ENCODE measurements at regions not wholly inside any gene's neighbourhood (a gene's known extent, or its start where the extent isn't known, plus 50 kb on each side); places are given as distances from the start of the nearest gene placed in this dataset.

DNA sequence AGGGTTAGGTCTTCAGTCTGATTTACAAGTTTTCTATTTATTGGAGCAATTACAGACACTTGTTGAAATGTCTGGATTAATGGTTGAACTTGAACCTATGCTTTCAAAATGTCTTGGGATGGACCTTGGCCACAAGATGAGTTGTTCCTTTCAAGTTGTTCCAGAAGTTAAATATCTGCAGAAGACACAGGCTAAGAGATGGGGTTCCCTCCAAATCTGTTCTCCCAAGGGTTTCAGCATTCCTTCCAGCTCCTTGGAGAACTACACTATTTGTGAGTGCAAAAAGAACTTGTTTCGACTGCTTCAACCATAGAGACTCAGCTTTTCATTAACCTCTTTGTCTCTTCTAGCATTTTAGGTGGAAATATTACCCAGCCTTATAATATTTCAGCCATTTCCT lies 189.0 kb upstream of the BLID start:
- no peak for TF ChIP-seq JUND (IDR thresholded peaks at IDR 0.05; ENCODE audit: low read depth)
- in situ Hi-C loops (cut with HindIII; ENCODE audit: low pct_unique_long_range_greater_than_20kb, low sequenced_read_pairs) = no loop called here
- DNase-seq (ENCODE audit: low read depth in 1 of 2, low spot score in 1 of 2) = no peak

DNA sequence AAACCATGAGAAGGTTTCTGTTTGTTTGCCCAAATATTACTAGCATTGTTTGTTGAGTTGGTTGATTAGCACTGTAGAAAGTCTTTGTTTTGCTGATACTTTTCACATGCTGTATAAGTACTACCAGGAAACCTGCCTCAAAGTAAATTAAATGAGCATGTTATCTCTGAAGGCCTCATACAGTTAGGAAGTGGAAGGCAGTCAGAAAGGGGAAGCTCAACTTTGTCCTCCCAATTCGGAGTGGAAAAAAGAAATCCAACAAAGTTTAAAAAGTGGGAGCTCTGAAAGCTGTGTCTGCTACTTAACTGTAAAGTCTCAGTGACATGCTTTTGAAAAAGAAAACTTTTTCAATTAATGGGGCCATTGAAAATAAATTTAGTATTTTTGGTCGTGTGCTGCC lies 188.3 kb upstream of the BLID start:
- DNase-seq (ENCODE audit: low read depth in 1 of 2, low spot score in 1 of 2) = no peak
- in situ Hi-C loops (cut with HindIII; ENCODE audit: low pct_unique_long_range_greater_than_20kb, low sequenced_read_pairs) = no loop called here
- TF ChIP-seq JUND (IDR thresholded peaks at IDR 0.05; ENCODE audit: low read depth) = no peak

DNA sequence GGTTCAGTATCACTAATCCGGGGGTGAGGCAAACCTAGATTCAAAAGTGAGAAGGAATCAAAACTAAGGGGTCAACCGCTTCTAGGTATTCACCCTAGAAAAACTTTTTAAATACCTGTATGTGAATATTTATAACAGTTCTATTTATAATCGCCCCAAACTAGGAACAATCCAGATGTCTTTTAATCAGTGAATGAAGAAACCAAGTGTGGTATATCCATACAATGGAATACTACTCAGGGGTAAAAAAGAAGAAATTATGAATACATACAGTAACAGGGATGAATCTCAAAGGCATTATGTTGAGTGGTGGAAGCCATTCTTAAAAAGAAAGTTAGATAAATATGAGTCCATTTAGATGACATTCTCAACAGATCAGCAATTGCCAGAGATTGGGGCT lies 178.0 kb upstream of the BLID start:
- TF ChIP-seq JUND (IDR thresholded peaks at IDR 0.05; ENCODE audit: low read depth) = no peak
- DNase-seq (ENCODE audit: low read depth in 1 of 2, low spot score in 1 of 2) = no peak
- in situ Hi-C loops (cut with HindIII; ENCODE audit: low pct_unique_long_range_greater_than_20kb, low sequenced_read_pairs) = no loop called here

DNA sequence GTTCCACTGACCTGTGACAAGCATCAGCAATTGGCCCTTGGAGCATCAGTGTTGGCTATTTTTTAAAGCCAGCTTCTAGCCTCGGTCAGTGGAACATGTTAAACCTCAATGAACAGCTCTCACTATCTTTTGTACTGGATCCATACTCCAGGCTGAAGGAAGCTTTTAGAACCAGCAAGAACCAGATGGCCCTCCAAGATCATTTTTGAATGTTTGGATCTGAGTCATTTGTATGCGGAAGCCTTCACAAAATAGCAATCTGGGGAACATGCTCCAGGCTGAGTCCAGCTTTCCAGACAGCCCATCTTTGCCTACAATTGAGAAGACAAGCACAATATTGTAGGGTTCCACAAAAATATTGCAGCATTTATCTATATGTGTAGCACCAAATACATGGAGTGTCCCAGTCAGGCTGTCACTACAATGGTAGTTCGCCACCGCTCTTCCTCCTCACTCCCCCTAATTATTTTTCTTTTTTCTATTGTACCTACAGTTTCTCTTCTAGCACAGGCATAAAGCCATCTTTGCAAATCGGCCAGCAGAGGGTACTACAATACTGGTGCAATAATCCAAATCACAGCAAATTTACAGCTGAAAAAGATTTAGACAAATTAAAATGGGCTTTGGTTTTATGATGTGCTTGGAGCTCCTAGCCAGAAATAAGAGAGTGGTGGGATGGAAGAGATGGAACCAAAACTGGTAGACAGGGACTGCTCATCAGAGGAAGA lies 177.4 kb upstream of the BLID start:
- TF ChIP-seq JUND (IDR thresholded peaks at IDR 0.05; ENCODE audit: low read depth) = no peak
- in situ Hi-C loops (cut with HindIII; ENCODE audit: low pct_unique_long_range_greater_than_20kb, low sequenced_read_pairs) = no loop called here
- DNase-seq (ENCODE audit: low read depth in 1 of 2, low spot score in 1 of 2) = no peak

DNA sequence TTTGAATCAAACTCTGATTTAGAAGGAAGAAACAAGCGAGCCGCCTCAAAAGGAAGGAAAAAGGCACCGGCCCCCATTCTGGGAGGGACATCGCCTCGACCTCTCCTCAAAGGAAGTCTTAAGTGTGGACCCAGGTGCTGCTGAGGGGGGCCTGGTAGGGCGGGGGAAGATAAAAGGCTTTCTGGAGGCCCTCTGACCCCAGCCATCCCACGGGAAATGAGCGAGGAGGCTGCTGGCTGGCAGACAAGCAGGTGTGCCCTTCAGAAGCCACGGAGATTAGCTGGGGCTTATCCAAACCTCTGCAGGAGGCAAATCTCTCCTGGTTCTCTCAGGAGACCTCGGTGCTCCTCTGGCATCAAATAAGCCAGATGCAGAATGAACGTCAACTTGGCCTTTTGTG lies 171.4 kb upstream of the BLID start:
- no peak for DNase-seq (ENCODE audit: low read depth in 1 of 2, low spot score in 1 of 2)
- in situ Hi-C loops (cut with HindIII; ENCODE audit: low pct_unique_long_range_greater_than_20kb, low sequenced_read_pairs) = no loop called here
- TF ChIP-seq JUND (IDR thresholded peaks at IDR 0.05; ENCODE audit: low read depth) = no peak

DNA sequence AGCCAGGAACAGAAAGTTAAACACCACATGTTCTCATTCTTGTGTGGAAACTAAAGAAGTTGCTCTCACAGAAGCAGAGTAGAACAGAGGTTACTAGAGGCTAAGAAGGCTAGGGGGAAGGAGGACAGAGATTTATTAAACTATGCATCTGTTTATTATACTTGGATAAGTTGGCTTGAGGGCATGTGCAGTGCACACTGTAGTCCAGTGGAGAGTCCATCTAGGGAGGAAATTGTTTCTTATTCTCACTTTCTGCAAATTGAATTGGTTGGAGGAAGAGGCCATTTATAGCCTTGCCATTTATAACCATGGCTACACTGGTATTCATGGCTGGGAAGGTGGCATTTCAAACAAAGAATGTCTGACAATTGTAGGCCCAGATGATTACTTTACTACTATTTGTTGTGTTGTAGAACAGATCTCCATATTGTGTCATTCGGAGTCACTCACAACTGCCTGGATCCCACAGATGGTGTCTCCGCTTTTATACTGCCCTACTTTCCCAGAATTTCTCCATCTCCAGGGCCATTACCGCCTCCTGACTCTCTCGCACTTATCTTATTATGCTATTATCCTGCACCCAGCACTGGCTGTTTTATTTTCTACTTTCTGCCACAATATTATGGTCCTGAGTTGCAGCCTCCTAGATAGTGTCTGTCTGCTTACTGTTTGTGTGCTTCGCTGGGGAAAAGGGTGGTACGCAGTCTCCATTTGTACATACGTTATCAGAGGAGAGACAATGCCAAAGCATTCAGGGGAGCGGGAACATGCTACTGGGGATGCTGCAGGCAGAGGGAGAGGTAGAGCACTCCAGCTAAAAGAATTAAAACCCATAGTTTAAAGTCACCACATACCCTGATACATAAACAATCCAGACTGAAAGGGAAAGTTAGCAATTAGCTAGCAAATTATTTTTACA lies 169.3 kb upstream of the BLID start:
- in situ Hi-C loops (cut with HindIII; ENCODE audit: low pct_unique_long_range_greater_than_20kb, low sequenced_read_pairs) = no loop called here
- no peak for TF ChIP-seq JUND (IDR thresholded peaks at IDR 0.05; ENCODE audit: low read depth)
- no peak for DNase-seq (ENCODE audit: low read depth in 1 of 2, low spot score in 1 of 2)

DNA sequence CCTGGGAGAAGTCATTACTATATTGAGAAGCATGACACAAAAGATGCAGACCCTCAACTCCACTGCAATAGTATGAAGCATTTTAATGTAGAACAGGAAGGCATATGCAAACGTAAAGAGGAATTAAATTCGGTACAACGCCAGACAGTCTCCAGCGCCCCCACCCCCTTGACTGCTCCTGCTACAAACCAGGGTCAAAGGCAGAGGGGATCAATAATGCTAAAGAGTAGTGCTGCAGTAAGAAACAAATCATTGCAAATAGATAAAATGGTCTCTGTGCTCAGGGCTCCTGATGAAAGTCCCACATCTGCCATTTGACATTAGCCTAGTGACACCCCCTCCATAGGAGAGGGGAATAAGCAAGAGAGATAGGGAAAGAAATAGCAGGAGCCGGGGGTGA lies 164.9 kb upstream of the BLID start:
- no peak for DNase-seq (ENCODE audit: low read depth in 1 of 2, low spot score in 1 of 2)
- in situ Hi-C loops (cut with HindIII; ENCODE audit: low pct_unique_long_range_greater_than_20kb, low sequenced_read_pairs) = no loop called here
- TF ChIP-seq JUND (IDR thresholded peaks at IDR 0.05; ENCODE audit: low read depth) = no peak

DNA sequence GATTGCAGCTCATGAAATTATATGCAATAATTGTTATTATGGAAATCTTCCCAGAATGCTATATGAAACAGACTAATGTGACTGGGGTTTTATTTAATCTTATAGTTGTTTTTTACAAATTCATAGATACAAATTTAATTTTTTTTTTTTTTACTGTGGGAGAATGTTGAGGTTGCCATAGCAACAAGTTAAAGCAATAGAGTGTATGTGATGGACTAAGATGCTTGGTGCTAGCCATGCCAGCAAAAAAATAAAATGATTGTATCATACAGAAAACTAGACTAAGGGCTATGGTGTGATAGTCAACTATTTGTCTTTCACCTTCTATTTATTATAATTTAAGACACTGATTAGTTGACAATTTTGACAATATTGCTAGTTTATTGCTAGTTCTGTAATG lies 163.2 kb upstream of the BLID start:
- DNase-seq (ENCODE audit: low read depth in 1 of 2, low spot score in 1 of 2) = no peak
- in situ Hi-C loops (cut with HindIII; ENCODE audit: low pct_unique_long_range_greater_than_20kb, low sequenced_read_pairs) = no loop called here
- TF ChIP-seq JUND (IDR thresholded peaks at IDR 0.05; ENCODE audit: low read depth) = no peak

DNA sequence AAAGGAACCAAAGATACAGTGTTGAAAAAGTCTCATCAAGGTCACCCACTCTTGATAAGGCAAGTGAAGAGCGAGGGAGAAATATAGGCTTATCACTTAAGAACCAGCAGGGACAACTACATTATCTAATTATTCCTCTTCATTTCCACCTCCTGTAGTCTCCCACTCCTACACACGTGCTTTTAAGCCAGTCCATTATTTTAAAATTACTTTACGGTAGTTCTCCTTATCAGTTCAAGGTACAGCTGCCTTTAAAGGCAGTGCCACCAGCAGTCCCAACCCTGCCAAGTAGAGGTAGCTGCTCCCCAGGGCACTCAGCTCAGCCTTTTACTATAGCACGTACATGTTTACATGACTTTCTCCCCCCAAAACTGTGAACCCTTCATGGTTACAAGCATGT lies 161.5 kb upstream of the BLID start:
- DNase-seq (ENCODE audit: low read depth in 1 of 2, low spot score in 1 of 2) = no peak
- no peak for TF ChIP-seq JUND (IDR thresholded peaks at IDR 0.05; ENCODE audit: low read depth)
- in situ Hi-C loops (cut with HindIII; ENCODE audit: low pct_unique_long_range_greater_than_20kb, low sequenced_read_pairs) = no loop called here

DNA sequence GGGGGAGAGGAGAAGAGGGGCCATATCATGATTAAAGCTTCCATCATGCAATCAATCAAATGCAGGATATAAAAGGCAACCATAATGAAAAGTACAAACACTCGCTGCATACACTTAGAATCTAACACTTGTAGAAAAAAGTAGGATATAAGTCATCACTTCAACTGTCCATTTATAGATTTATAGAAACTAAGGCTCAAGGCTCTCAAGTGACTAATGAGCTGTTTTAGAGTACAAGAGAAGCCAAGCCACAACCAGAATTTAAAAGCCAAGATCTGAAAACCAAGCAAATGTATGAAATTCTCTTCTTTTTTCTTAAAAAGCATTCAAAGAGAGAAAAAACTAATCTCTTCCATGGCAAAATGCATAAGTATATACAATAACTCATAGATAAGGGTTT lies 160.2 kb upstream of the BLID start:
- no peak for DNase-seq (ENCODE audit: low read depth in 1 of 2, low spot score in 1 of 2)
- TF ChIP-seq JUND (IDR thresholded peaks at IDR 0.05; ENCODE audit: low read depth) = no peak
- in situ Hi-C loops (cut with HindIII; ENCODE audit: low pct_unique_long_range_greater_than_20kb, low sequenced_read_pairs) = no loop called here

DNA sequence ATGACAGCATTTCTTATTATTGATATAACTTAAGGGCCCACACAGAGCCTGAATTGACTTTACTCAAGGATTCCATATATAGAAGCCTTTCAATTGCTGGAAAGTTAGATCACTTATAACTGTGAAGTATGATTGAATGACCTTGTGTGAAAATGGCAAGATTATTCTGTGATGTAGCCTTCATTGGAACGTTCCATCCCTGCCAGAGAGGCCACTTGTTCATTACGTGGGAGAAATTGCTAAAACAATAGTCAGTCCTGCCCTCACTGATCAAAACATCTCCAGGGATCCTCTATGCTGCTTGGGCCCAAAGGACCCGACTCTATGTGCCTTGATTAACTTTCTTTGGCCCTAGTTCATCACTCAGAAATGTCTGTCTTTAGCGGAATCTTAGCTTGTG lies 159.5 kb upstream of the BLID start:
- TF ChIP-seq JUND (IDR thresholded peaks at IDR 0.05; ENCODE audit: low read depth) = no peak
- in situ Hi-C loops (cut with HindIII; ENCODE audit: low pct_unique_long_range_greater_than_20kb, low sequenced_read_pairs) = no loop called here
- DNase-seq (ENCODE audit: low read depth in 1 of 2, low spot score in 1 of 2) = no peak

DNA sequence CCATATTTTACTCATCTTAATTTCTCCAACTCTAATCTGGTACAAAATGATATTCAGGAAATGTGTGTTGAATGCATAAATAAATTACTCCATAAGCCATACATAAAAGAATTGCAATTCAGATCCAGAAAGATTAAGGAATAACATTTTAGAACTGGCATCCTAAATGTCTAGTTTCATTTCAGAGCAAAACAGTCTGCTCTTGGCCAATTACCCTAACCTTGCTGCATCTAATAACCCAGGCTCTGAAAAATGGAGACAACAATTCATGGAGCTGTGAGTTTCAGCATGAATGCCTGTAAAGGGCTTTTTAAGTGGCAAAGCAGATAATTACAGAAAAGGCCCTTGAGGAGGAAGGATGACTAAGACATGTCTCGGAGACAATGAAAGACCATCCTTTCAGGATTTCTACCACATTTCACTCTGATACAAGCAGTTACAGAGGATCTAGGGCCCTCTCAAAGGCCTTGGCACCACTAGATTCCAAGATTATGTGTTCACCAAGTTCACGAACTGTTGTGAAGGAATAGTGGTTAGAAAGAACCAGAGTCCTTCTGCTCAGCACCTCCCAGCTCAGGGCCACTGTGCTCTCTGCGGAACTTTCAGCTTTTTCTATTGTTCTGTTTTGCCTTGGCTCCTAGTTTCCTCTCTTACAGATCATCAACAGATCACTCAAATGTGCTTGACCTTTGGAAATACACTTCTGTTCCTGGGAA lies 157.6 kb upstream of the BLID start:
- DNase-seq (ENCODE audit: low read depth in 1 of 2, low spot score in 1 of 2) = no peak

DNA sequence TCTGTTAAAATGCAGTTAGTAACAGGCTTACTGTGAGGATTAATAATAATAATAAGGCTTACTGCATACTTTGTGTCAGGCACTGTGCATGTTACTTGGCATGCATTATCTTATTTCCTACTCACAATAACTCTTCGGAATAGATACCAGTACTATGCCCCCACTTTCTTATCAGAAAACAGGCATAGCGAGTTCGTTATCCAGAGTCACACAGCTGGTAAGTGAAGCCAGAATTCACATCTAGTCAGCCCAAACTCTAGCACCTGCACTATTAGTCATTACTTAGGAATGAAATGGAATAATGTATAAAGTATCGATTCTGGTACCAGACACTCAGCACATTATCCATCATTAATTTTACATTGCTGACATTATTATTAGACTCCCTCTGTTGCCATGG lies 155.7 kb upstream of the BLID start:
- TF ChIP-seq JUND (IDR thresholded peaks at IDR 0.05; ENCODE audit: low read depth) = no peak
- in situ Hi-C loops (cut with HindIII; ENCODE audit: low pct_unique_long_range_greater_than_20kb, low sequenced_read_pairs) = no loop called here
- no peak for DNase-seq (ENCODE audit: low read depth in 1 of 2, low spot score in 1 of 2)

More for the DNA sequence above, 157.6 kb upstream of the BLID start:
- in situ Hi-C loops (cut with HindIII; ENCODE audit: low pct_unique_long_range_greater_than_20kb, low sequenced_read_pairs) = no loop called here
- no peak for TF ChIP-seq JUND (IDR thresholded peaks at IDR 0.05; ENCODE audit: low read depth)
